OCI-LY3 (cell line): ENCODE measurements at regions not wholly inside any gene's neighbourhood (a gene's known extent, or its start where the extent isn't known, plus 50 kb on each side); places are given as distances from the start of the nearest gene placed in this dataset.
"Not testable (repeated sequence)": the region's sequence is repeated elsewhere in the genome, so short reads cannot be mapped to it uniquely, and the experiment has no call there.

ENCODE experiments used
- EZH2phosphoT487 ChIP-seq: fragments of 200-600 bp; shearing (Covaris generic); IDR thresholded peaks from 2 replicates; pipeline ENCODE4 v1.6.1; 2018; ENCODE audit warnings: antibody characterized with exemption, mixed run types, low read depth
- TF ChIP-seq, protein P1 (sequence below): fragments of 200-600, 300-600 bp; sonication (generic); IDR thresholded peaks from 2 replicates; pipeline ENCODE4 v1.5.1; 2014; ENCODE audit warnings: antibody characterized with exemption, low read length, low read depth

GRCh38 chr14:105708251-105709134 lies 182.1 kb downstream of the TMEM121 start:
- TF ChIP-seq, protein P1, sequence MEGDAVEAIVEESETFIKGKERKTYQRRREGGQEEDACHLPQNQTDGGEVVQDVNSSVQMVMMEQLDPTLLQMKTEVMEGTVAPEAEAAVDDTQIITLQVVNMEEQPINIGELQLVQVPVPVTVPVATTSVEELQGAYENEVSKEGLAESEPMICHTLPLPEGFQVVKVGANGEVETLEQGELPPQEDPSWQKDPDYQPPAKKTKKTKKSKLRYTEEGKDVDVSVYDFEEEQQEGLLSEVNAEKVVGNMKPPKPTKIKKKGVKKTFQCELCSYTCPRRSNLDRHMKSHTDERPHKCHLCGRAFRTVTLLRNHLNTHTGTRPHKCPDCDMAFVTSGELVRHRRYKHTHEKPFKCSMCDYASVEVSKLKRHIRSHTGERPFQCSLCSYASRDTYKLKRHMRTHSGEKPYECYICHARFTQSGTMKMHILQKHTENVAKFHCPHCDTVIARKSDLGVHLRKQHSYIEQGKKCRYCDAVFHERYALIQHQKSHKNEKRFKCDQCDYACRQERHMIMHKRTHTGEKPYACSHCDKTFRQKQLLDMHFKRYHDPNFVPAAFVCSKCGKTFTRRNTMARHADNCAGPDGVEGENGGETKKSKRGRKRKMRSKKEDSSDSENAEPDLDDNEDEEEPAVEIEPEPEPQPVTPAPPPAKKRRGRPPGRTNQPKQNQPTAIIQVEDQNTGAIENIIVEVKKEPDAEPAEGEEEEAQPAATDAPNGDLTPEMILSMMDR = not testable (repeated sequence)
- not testable (repeated sequence) for TF ChIP-seq EZH2phosphoT487
